Muscle of back (tissue), 3 donors: ENCODE measurements at regions not wholly inside any gene's neighbourhood (a gene's known extent, or its start where the extent isn't known, plus 50 kb on each side); places are given as distances from the start of the nearest gene placed in this dataset.

ENCODE experiments used
- DNase-seq, 3 donors: peaks; one replicate each; pipeline versions ENCODE4 v3.0.0 to v3.0.0-alpha.2; 2013

DNA sequence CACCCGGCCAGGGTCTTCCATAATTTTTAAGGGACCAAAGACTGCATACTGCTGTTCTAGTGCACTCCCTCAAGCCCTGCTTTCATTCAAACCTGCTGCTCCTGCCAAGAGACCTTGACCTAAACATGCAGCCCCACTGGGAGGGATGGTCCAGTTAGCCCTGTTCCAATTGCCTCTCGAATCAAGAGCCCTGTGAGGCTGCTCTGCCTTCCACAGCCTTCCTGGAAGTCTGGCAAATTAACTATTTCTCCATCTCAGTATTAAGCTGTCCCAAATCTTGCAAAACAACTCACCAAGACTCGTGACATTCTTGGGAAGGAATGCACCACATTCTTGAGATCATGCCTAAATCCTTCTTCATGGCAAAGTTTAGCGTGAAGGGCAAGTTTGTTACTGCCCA, 231.3 kb downstream of the C1orf94 start:
- peak in 1 of 3 donors; percentile 3 for DNase-seq

DNA sequence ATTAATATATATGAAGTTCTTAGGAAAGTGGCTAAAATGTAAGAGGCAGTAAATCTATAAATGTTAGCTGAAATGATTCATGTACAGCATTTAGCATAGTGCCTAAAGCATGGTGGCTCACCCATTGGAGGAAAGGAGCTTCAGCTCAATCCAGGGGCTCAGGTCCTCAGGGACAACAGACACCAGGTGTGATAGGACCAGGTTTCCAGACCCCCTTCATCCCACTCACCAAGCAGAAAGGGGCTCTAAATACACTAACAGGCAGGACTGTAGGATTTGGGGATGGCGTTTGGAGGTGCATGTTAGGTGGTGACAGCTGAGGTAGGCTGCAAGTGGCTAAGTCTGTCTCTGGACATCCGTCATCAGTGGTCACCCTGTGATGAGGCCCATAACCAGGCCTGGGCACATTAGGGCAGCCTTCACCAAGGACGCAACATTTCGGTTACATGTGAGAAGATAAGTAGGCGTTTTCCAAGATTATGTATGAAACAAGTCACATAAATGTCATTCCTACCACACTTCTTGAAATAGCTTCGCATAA, 233.1 kb downstream of the C1orf94 start:
- DNase-seq, result no peak

DNA sequence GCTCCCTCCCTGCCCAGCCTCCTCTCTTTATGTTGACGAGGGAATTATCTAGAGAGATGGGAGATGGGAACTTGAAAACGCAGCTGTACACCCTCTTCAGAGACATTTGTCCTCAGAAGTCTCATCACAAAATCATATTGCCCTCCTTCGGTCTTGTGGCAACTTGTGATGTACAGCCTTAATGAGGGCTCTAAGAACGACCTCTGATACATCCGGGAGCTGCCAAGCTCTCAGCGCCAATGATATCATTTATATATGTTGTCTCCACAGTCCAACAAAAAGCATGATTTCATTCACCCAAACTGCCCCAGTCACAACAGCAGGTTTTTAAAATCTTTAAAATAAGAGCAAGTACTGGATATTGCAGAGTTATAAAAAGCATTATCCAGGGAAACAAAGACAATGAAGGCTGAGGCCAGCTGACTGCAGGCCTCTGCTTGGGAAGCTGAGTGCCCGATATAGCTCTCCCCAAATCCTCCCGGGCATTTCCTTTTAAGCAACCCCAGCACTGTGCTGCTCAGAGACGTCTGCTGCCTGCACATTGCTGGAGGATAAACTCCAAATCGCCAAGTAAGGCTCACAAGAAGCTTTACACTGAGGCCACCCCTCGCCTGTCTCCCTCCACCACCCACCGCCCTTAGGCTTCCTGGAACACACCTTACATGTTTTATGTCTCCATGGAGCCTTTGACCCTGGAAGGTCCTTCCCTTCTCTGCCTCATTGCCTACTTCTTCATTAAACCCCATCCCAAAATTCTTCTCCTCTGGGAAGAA, 236.1 kb downstream of the C1orf94 start:
- no peak for DNase-seq

DNA sequence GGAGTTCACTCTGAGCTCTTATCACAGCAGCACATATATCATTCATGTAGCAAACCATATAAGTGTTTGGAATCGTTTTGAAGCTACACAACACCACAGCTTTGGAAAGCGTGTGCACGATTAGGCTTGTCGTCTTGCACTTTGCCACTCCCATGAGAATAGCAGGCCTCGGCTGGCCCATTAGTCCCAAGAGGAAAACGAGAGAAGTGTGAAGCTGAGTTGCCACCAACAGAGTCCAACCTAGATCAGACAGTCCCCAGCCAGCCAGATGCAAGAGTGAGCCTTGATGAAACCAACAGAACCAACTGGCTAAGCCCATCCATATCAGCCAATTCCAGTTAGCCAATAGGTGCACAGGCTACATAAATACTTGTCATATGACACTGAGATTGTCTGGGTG, 238.4 kb downstream of the C1orf94 start:
- DNase-seq, result no peak

DNA sequence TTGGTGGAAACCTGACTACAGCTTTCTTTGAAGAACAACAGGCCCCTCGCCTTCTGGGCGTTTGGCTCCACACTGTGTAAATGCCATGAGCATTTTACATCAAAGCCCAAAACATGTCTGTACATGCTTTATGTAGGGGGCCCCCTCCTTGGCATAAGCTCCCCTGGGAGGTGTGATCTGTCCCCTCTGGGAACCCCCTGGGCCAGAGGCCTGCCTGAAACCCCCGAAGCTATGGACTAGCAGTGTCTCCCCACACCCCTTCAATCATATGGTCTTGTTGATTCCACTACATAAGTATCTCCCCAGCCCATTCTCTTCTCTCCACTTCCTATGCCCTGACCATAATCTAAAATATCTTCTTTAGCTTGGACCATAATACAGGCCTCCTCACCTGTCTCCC, 241.5 kb downstream of the C1orf94 start:
- DNase-seq, result no peak

DNA sequence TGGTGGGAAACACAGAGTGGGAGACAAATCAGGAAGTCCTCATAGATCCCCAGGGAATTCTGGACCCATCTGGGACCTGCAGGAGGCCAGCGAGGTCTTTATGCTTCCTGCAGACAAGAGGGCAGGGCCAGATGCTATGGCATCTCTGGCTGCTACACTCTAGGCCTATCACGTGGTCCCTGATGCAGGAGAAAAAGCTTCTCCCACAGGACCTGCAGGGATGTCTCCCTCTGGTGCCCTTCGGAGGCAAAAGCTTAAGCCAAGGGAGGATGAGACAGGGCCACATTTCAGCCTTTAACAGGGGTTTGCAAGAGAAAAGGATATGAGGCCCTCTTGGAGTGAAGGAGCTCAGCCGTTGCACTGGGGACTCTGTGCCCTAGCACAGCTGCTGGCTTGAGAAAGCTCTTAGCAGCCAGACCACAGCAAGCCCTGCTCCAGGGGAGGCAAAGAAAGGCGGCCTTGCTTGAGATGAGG, 243.0 kb downstream of the C1orf94 start:
- no peak for DNase-seq

DNA sequence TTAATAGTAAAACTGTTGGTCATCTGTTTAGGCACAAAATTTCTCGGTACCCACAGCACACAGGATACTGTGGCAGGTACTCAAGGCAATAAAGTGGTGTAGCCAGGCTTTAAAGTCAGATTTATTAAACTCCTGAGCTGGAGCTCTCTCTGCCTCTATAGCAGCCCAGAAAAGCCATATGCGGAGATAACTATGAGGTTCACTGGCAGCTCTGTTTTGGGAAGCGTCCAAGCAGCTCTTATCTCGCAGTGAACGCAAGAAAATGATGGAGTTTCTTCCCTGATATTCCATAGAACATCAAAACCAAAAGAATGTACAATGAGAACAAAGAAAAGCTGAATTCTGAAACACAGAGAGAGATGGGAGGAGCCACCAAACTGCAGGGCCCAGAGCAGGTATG, 248.3 kb downstream of the C1orf94 start:
- DNase-seq, result no peak

DNA sequence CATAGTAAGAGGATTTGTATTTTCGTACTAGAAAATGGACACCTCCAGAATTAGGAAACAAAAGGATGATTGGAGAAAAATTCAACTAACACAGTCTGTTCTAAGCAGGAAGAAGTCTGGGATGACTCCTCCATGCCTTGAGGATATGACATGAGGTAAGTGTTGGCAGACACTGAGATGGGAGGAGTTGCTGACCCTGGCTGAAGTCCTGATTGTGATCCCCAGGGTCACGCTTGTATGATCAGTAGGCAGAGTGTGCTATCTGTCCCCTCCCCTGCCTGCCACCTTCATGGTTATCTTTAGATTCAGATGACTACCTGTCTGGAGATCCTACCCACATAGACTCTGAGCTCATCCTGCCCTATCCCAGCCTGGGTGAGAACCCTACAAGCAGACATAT, 249.1 kb downstream of the C1orf94 start:
- no peak for DNase-seq

DNA sequence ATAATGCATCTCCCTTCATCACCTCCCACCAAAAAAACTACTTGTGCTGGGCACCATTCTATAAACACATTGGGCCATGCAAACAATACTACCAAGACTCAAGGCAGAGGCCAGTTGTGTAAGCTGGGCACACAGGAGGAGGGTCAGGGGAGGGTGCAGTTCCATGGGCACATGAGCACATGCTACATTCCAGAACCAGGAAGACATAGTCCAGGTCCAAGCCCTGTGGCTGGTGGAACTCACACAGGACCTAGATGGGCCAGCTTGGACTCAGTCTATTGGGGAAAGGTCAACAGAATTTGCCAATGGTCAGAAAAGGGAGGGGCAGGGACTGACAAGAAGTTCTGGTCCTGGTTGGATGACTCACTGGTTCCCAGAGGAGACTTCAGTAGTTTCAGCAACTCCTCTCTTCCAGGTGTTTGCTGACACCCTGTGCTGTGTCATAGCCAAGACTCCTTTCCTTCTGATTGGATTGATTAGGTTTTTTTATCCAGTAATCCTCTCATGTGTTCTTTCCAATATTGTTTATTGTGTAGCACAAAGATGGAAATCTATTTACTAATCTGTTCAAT, 249.7 kb downstream of the C1orf94 start:
- DNase-seq, result no peak

DNA sequence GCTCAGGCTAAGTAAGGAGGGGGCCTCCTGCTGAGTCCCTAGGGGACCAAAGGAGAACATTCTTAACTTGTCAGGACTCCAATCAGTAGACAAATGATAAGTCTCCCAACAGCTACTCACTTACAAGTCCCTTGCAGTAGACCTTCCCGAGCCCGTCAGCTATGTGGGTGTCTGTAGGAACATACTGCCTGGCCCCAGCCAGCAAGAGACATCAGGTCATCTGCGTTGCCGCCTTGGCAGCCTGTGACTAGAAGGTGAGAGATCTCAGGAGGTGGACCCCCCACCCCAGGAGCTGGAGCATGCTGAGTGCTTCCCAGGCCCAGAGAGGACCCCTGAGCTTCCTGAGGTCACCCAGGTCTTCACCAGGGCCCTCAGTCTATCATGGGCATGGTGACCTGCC, 250.5 kb downstream of the C1orf94 start:
- no peak for DNase-seq

DNA sequence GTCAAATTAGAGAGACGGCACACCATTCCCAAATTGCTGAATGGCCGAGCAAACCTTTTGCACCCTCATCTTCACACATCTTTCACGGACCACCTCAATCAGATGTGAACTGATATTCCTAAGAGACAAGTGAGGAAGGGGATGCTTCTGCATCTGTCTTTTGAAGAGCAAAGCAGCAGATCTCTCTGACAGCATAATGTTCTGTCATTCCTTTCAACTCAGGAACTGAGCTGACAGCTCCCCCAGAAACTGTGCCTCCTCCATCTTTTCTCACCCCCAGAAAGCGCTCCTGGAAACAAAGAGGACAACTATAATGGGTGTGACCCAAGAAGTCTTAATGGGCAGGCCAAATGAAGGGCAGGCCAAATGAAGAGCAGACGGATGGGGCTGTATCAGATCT, 256.4 kb downstream of the C1orf94 start:
- DNase-seq, result no peak

DNA sequence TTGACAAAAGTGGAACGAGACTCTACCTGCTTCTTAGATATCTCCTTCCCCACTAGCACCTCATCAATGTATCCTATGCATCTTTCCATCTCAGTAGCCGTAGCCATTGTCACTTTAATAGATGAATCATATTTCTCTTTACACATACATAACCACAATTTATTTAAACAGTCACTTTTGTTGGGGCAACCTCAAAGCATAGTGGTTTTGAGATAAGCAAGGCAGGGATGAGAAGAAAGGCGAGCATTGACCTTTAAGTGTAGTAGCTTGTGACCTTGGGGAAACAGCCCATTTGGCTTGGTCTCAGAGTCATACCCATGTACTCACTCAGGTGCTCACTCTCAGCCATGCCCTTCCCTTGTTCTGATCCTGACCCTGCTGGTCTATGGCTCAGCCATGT, 260.1 kb downstream of the C1orf94 start:
- DNase-seq, result no peak

DNA sequence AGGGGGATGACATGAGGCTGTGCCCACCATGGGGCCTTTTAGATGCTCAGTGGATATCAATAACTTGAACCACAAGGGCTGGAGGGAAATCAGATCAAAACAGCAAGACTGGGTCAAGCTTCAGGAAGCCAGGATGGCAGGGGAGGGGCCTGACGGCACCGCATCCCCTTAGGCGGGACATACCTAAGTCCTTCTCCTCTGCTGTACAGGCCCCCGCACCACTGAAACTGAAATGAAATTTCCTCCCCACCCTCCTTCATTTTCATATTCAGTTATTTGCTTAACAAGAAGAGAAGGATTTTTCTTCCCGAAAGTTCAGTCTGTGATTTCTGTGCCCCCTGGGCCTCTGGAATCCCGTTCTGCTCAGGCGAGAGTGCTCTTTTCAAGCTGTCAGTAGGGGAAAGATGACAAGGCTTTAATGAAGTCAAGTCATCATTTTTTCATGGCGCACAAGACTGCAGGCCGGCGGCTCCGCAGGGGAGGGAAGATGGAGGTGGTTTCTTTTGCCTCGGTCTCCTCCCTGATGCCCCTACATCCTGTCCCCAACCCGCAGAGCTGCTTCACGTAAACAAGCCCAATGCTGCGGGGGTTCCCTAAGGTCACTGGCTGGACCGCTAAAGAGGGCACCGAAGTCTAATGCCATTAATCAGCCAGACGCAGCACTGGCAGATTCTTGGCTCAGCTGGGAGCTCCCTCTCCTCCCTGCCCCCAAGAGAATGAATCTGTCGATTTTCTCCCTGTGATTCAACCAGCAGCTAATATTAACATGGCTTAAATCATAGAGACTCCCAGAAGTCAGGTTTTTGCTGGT, 264.8 kb downstream of the C1orf94 start:
- DNase-seq, result no peak

DNA sequence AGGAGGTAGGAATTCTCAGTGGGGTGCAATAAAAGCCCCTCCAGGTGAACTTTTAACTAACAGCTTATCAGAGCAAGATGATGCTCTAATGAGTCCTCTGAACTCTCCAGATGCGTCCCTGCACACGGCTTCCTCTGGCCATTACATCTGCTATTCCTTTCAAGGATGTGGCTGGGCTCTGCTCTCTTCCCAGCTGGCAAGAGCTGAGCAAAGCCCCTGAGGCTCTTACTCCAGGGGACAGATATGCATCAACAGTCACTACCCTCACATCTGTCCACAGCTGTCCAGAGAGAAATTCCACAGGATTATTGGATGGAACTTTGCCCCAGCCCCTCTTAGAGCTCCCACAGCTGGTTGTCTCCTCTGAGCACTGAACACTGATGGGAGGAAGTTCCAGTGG, 267.8 kb downstream of the C1orf94 start:
- DNase-seq, result peak in 1 of 3 donors; percentile 4

DNA sequence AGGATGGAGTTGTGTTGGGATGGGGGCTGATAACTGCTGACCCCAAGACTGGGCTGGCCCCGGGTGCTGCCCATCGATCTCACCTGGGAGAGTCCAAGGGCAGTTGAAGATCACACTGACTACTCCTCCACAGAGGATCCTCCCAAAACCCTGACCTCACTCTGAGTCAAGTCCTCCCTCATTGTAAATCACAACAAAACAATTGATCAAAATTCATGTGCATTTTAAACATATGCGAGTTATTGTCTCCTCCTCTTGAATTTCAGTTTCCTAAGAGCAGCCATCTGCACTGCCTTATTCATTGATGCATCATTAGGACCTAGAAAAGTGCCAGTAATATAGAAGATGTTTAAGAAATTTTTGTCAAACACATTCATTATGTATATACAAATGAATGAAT, 273.6 kb downstream of the C1orf94 start:
- no peak for DNase-seq

DNA sequence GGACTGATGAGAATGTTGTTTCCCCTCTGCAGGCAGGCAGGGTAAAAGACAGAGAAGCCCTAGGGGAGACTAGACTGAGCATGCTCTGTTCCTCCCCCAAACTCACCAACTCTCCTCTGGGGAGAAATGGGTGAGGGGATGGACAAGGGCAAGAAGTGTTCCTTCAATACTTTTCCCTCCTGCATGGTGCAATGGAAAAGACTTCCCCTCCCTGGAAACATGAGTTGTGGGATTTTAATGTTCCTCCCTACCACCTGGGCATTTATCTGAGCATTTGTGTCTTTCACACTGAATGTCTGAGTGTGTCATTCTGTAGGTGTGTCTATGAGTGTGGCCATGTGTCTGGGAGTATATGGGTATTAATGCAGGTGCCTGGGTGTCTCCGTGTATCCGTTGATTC, 275.7 kb downstream of the C1orf94 start:
- no peak for DNase-seq

DNA sequence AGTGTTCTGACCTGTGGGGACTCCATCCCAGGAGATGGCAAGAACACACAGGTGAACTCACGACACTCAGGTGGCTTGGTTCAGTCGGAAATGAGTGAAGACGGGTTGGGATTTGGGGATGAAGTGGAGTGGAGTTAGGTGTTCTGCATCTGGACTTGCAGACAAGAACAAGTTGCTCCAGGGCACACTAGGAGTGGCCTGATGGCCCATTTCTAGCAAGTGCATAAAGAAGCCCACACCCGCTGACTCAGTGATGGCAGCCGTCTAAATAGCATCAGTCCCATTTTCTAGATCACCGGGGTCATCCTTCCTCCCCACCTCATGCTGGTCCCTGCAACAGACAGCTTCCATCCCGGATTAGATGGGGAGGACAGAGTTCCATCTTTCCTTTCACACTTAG, 278.4 kb downstream of the C1orf94 start:
- DNase-seq, result no peak

DNA sequence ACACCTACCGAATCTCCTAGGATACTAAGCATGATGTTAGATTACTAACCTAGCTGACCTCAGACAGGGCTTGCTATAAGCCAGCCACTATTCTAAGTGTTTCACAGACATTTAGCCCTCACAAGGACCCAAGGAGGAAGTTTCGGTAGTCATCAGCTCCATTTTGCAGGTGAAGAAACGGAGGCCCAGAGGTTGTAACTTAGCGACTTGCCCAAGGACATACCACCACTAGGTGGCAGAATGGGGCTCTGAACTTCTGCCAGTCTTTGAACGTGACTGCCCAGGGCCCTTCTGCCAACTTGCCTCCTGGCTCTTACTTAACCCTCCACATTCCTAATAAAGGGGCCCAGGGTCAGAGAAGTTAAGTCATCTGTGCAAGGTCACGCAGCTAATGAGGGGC, 283.5 kb downstream of the C1orf94 start:
- DNase-seq, result peak in 2 of 3 donors; percentile 12 to 21

DNA sequence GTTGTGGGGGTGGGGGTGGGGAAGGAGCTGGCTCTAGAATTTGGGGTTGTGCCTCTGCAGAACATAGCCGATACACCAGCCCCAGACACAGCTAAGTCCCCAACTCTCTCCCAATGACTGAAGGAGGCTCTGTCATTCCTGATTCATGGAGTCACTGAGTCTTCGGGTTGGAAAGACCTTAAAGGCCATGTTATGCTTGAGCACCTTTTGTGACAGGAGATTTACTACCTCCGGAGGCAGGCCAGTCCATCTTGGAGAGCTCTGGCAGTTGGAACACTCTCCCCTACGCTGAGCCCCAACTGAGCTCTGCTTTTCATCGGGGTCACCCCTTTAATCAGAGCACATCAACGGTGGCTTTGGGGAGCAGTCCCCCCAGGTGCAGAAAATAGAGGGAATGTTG, 284.4 kb upstream of the GJB5 start:
- no peak for DNase-seq

DNA sequence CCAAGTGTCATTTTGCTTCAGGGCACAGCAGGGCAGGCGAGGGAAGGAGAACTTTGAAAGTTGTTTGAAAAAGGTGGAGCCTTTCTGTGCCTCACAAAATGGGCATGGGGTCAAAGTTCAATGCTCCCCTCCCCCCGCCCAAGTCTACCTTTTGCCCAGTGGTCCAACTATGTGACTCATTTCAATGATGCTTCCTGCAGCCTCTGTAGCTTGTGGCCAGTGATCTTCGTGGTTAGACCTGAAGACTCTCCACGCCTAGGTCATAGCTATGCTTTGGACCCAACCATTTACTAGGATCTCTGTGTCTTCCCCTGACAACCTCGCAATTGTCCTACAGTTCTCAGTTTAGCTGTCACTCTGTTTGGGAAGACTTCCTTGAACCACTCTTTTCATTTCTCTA, 280.3 kb upstream of the GJB5 start:
- DNase-seq, result no peak

DNA sequence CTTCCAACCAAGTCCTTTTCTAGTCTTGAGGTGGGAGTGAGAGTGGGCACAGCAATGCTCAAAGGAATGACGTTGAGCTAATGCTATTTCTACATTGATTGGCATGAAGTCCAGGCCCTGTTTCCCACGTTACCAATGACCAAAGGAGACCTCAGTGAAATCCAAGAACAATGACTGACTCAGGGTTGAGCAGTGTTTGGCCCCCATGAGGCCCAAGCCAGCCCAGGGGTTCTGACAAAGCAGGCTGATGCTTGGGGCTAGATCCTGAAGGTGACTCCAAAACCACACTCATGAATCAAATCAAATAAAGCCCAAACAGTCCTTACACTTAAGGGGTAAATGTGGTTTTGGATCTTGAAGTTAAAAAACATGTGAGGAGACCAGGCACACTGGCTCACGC, 278.5 kb upstream of the GJB5 start:
- DNase-seq, result no peak

DNA sequence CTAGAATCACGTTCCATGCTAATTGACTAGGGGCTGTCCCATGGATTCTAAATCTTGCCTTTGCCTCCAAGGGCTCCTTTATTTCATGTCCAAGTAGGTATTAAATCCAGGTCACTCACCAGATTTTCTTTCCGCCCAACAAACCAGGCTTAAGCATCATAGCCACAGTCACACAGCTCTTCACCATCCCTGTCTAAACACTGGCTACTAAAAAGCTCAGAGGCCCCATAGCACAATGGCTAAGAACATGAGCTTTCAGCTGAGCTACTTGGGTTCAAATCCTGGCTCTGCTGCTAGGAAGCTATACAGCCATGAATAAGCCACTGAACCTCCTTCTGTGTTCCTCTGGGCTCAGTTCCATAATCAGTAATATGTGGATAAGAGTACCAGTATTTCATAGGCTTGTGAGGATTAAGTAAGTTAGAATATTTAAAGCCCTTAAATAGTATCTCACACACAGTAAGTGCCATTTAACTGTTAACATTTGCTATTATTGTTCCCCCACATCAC, 277.2 kb upstream of the GJB5 start:
- no peak for DNase-seq
